Superior temporal gyrus (tissue), 1 donor: ENCODE measurements at regions not wholly inside any gene's neighbourhood (a gene's known extent, or its start where the extent isn't known, plus 50 kb on each side); places are given as distances from the start of the nearest gene placed in this dataset.
A peak's percentile ranks its signal among the peaks of the same experiment; 100 is the strongest.
"Not testable (repeated sequence)": the region's sequence is repeated elsewhere in the genome, so short reads cannot be mapped to it uniquely, and the experiment has no call there.

Experiments
- DNase-seq: peaks from one replicate; pipeline ENCODE4 v3.0.0-alpha.2; 2016; ENCODE audit errors: extremely low spot score

- no peak for DNase-seq
Observed at GRCh38 chr9:29325894-29326293, 1752.6 kb upstream of the C9orf72 start.

- no peak for DNase-seq
Observed at GRCh38 chr9:29332789-29333188, 1759.5 kb upstream of the C9orf72 start.

- no peak for DNase-seq
Observed at GRCh38 chr9:29336281-29336680, 1763.0 kb upstream of the C9orf72 start.

GRCh38 chr9:29339387-29339786, 1766.1 kb upstream of the C9orf72 start:
- no peak for DNase-seq

GRCh38 chr9:29348999-29349398, 1775.7 kb upstream of the C9orf72 start:
- no peak for DNase-seq

- DNase-seq, result no peak
Observed at GRCh38 chr9:29389421-29389820, 1816.1 kb upstream of the C9orf72 start.

GRCh38 chr9:29390859-29391258, 1817.6 kb upstream of the C9orf72 start:
- DNase-seq, result no peak

- peak; percentile 35 for DNase-seq
Observed at GRCh38 chr9:29393064-29393463, 1819.8 kb upstream of the C9orf72 start.

GRCh38 chr9:29394855-29395254, 1821.6 kb upstream of the C9orf72 start:
- no peak for DNase-seq

- no peak for DNase-seq
Observed at GRCh38 chr9:29397148-29397547, 1823.9 kb upstream of the C9orf72 start.

- no peak for DNase-seq
Observed at GRCh38 chr9:29416204-29416603, 1842.9 kb upstream of the C9orf72 start.

GRCh38 chr9:29422438-29422837, 1849.2 kb upstream of the C9orf72 start:
- no peak for DNase-seq

- no peak for DNase-seq
Observed at GRCh38 chr9:29432191-29432590, 1858.9 kb upstream of the C9orf72 start.

GRCh38 chr9:29432656-29433055, 1859.4 kb upstream of the C9orf72 start:
- not testable (repeated sequence) for DNase-seq

GRCh38 chr9:29435368-29435767, 1862.1 kb upstream of the C9orf72 start:
- no peak for DNase-seq

- DNase-seq, result no peak
Observed at GRCh38 chr9:29437526-29437925, 1864.2 kb upstream of the C9orf72 start.

GRCh38 chr9:29439961-29440360, 1866.7 kb upstream of the C9orf72 start:
- no peak for DNase-seq

GRCh38 chr9:29440449-29440848, 1867.2 kb upstream of the C9orf72 start:
- DNase-seq, result no peak

GRCh38 chr9:29445751-29446150, 1872.5 kb upstream of the C9orf72 start:
- no peak for DNase-seq

GRCh38 chr9:29449306-29449705, 1876.0 kb upstream of the C9orf72 start:
- no peak for DNase-seq

- not testable (repeated sequence) for DNase-seq
Observed at GRCh38 chr9:29450343-29450875, 1877.1 kb upstream of the C9orf72 start.

- peak; percentile 18 for DNase-seq
Observed at GRCh38 chr9:29456940-29457339, 1883.7 kb upstream of the C9orf72 start.

GRCh38 chr9:29475471-29475870, 1902.2 kb upstream of the C9orf72 start:
- no peak for DNase-seq

- peak; percentile 65 for DNase-seq
Observed at GRCh38 chr9:29511680-29512079, 1938.4 kb upstream of the C9orf72 start.
